GM23338 (cell line): ENCODE measurements at regions not wholly inside any gene's neighbourhood (a gene's known extent, or its start where the extent isn't known, plus 50 kb on each side); places are given as distances from the start of the nearest gene placed in this dataset.
A peak's percentile ranks its signal among the peaks of the same experiment; 100 is the strongest.

ENCODE experiments used
- ATAC-seq: fragments of 200-7000 bp; cut with Tn5 transposase; 3 replicates; pipeline ENCODE4 v1.9.1; 2020
- DNase-seq: peaks from one replicate; pipeline ENCODE4 v3.0.0-alpha.2; 2015; ENCODE audit warnings: low spot score
- H2AFZ ChIP-seq: fragments of 200-600 bp; sonication (generic); 2 replicates; pipeline ENCODE4 v1.8.0; 2016; ENCODE audit warnings: antibody characterized with exemption, mild to moderate bottlenecking, moderate library complexity
- H3F3A ChIP-seq: fragments of 200-600 bp; sonication (generic); replicated peaks from 2 replicates; pipeline ENCODE4 v1.8.0; 2017; ENCODE audit warnings: antibody characterized with exemption, mixed run types, low read depth
- H3K27ac ChIP-seq: fragments of 200-600 bp; sonication (generic); 2 replicates; pipeline ENCODE4 v1.6.1; 2016; ENCODE audit warnings: low read depth
- H3K27me3 ChIP-seq: fragments of 200-600 bp; sonication (generic); 2 replicates; pipeline ENCODE4 v1.8.0; 2016; ENCODE audit warnings: mild to moderate bottlenecking, mixed run types, moderate library complexity; ENCODE audit not compliant: insufficient read depth
- H3K36me3 ChIP-seq: fragments of 200-600 bp; sonication (generic); 2 replicates; pipeline ENCODE4 v1.8.0; 2016; ENCODE audit warnings: mild to moderate bottlenecking; ENCODE audit not compliant: insufficient read depth
- H3K4me1 ChIP-seq: fragments of 200-600 bp; sonication (generic); 2 replicates; pipeline ENCODE4 v1.8.0; 2016; ENCODE audit warnings: mild to moderate bottlenecking, moderate library complexity; ENCODE audit not compliant: insufficient read depth
- H3K4me2 ChIP-seq: fragments of 200-600 bp; sonication (generic); 2 replicates; pipeline ENCODE4 v1.7.1; 2017; ENCODE audit warnings: mixed run types
- H3K4me3 ChIP-seq: fragments of 200-600 bp; sonication (generic); 2 replicates; pipeline ENCODE4 v1.6.1; 2016; ENCODE audit warnings: mixed run types
- H3K79me2 ChIP-seq: fragments of 200-600 bp; sonication (generic); replicated peaks from 2 replicates; pipeline ENCODE4 v1.8.0; 2017; ENCODE audit warnings: mild to moderate bottlenecking; ENCODE audit not compliant: insufficient read depth
- H3K9me2 ChIP-seq: fragments of 200-600 bp; sonication (generic); 2 replicates; pipeline ENCODE4 v1.8.0; 2017; ENCODE audit not compliant: insufficient read depth
- H4K20me1 ChIP-seq: fragments of 200-600 bp; sonication (generic); replicated peaks from 2 replicates; pipeline ENCODE4 v1.8.0; 2017; ENCODE audit warnings: mild to moderate bottlenecking; ENCODE audit not compliant: insufficient read depth
- H3K27ac Mint-ChIP-seq: 2 replicates; pipeline ENCODE4 v1.8.0; 2020; ENCODE audit warnings: inconsistent platforms, mild to moderate bottlenecking, moderate library complexity, mixed read lengths
- H3K27me3 Mint-ChIP-seq: 3 replicates; pipeline ENCODE4 v1.8.0; 2022; ENCODE audit warnings: low read depth, mild to moderate bottlenecking, moderate library complexity, mixed read lengths, inconsistent platforms; ENCODE audit not compliant: insufficient read depth, poor library complexity
- H3K36me3 Mint-ChIP-seq: 3 replicates; pipeline ENCODE4 v1.8.0; 2021; ENCODE audit warnings: low read depth, mild to moderate bottlenecking, inconsistent platforms, moderate library complexity, mixed read lengths
- H3K4me1 Mint-ChIP-seq: 3 replicates; pipeline ENCODE4 v1.8.0; 2020; ENCODE audit warnings: mild to moderate bottlenecking, inconsistent platforms, mixed read lengths
- H3K4me3 Mint-ChIP-seq: 3 replicates; pipeline ENCODE4 v1.8.0; 2021; ENCODE audit warnings: moderate library complexity, mild to moderate bottlenecking, inconsistent platforms, mixed read lengths
- H3K9me3 Mint-ChIP-seq: 3 replicates; pipeline ENCODE4 v1.8.0; 2020; ENCODE audit warnings: moderate library complexity, mild to moderate bottlenecking, inconsistent platforms, mixed read lengths
- CREB1 ChIP-seq: fragments of 250-450 bp; sonication (Bioruptor Pico); IDR thresholded peaks from 2 replicates; pipeline ENCODE4 v1.5.0; 2020; ENCODE audit warnings: low read depth, mild to moderate bottlenecking, moderate library complexity
- ETS1 ChIP-seq: IDR thresholded peaks from 2 replicates; pipeline ENCODE4 v1.6.1; 2016; ENCODE audit warnings: antibody characterized with exemption
- EZH2 ChIP-seq: fragments of 200-600 bp; sonication (generic); IDR thresholded peaks from one replicate; pipeline ENCODE4 v1.8.0; 2017; ENCODE audit warnings: antibody characterized with exemption, mild to moderate bottlenecking, low read depth; ENCODE audit not compliant: unreplicated experiment
- EZH2phosphoT487 ChIP-seq: fragments of 200-600 bp; sonication (generic); IDR thresholded peaks from one replicate; pipeline ENCODE4 v1.8.1; 2018; ENCODE audit warnings: antibody characterized with exemption; ENCODE audit not compliant: unreplicated experiment
- JUNB ChIP-seq: IDR thresholded peaks from one replicate; pipeline ENCODE4 v1.6.1; 2016; ENCODE audit warnings: antibody characterized with exemption; ENCODE audit not compliant: unreplicated experiment
- NANOG ChIP-seq: IDR thresholded peaks from 2 replicates; pipeline ENCODE4 v1.6.1; 2016; ENCODE audit warnings: antibody characterized with exemption, borderline replicate concordance
- POLR2AphosphoS5 ChIP-seq: IDR thresholded peaks from 2 replicates; pipeline ENCODE4 v1.6.1; 2016; ENCODE audit warnings: antibody characterized with exemption, low read depth
- STAT1 ChIP-seq: IDR thresholded peaks from one replicate; pipeline ENCODE4 v1.6.1; 2016; ENCODE audit warnings: antibody characterized with exemption; ENCODE audit not compliant: unreplicated experiment
- ZNF114 ChIP-seq: fragments of 250-450 bp; sonication (Bioruptor Pico); IDR thresholded peaks from 2 replicates; pipeline ENCODE4 v1.5.0; 2020; ENCODE audit warnings: mild to moderate bottlenecking, moderate library complexity
- ZNF462 ChIP-seq: fragments of 250-450 bp; sonication (Bioruptor Pico); IDR thresholded peaks from 2 replicates; pipeline ENCODE4 v1.5.0; 2020; ENCODE audit warnings: mild to moderate bottlenecking, moderate library complexity

- no peak for TF ChIP-seq ZNF462 (CRISPR knock-in tag)
- TF ChIP-seq JUNB, result no peak
- TF ChIP-seq EZH2, result no peak
- no peak for TF ChIP-seq EZH2phosphoT487
- TF ChIP-seq ZNF114 (CRISPR knock-in tag), result no peak
- TF ChIP-seq CREB1 (CRISPR knock-in tag), result no peak
- no peak for TF ChIP-seq STAT1
- no peak for TF ChIP-seq ETS1
These were observed 106.9 kb upstream of the OLFM3 start (continued) for GRCh38 chr1:102103646-102104045.

- H3K4me1 Mint-ChIP-seq, result peaks cover 38% of the 10 kb centered on the region
- no peaks in the 10 kb centered on the region for H3K27me3 Mint-ChIP-seq
- 0 out of 2 replicates have a peak overlapping the region, but pooled peaks have one; percentile 3 for H2AFZ ChIP-seq
- TF ChIP-seq POLR2AphosphoS5 (no peak), EZH2phosphoT487 (no peak), STAT1 (no peak), ZNF114 (CRISPR knock-in tag) (no peak), NANOG (no peak), ETS1 (no peak)
These were observed 105.6 kb upstream of the OLFM3 start for GRCh38 chr1:102102276-102102780.

More at GRCh38 chr1:102102276-102102780, 105.6 kb upstream of the OLFM3 start:
- Histone ChIP-seq H3K36me3 (no peaks in the 10 kb centered on the region), H3K4me1 (peaks cover 35% of the 10 kb centered on the region), H3F3A (no peaks in the 10 kb centered on the region), H3K27ac (no peak overlapping the region), H3K4me2 (no peak overlapping the region), H3K79me2 (no peaks in the 10 kb centered on the region), H3K27me3 (no peaks in the 10 kb centered on the region), H3K9me2 (no peaks in the 10 kb centered on the region), H3K4me3 (no peak overlapping the region), H4K20me1 (no peaks in the 10 kb centered on the region)
- H3K9me3 Mint-ChIP-seq, result no peaks in the 10 kb centered on the region; the same call in 2 of the 3 replicates
- DNase-seq, result no peak
- H3K4me3 Mint-ChIP-seq, result no peak overlapping the region
- ATAC-seq, result no peak
- no peak overlapping the region for H3K27ac Mint-ChIP-seq
- H3K36me3 Mint-ChIP-seq, result peaks cover 6% of the 10 kb centered on the region; the same call in 2 of the 3 replicates
